SU-DHL-6 (cell line): ENCODE measurements at regions not wholly inside any gene's neighbourhood (a gene's known extent, or its start where the extent isn't known, plus 50 kb on each side); places are given as distances from the start of the nearest gene placed in this dataset.

Experiments used
- H2AFZ ChIP-seq: fragments of 200-600 bp; sonication (generic); 2 replicates; pipeline ENCODE4 v1.6.1; 2014; ENCODE audit warnings: low read depth, mild to moderate bottlenecking, moderate library complexity, mixed read lengths, antibody characterized with exemption, low read length; ENCODE audit not compliant: severe bottlenecking
- H3F3A ChIP-seq: fragments of 200-600 bp; shearing (Covaris generic); 2 replicates; pipeline ENCODE4 v1.6.0; 2016; ENCODE audit warnings: antibody characterized with exemption, mild to moderate bottlenecking; ENCODE audit not compliant: insufficient read depth
- H3K27ac ChIP-seq: fragments of 200-600 bp; sonication (generic); 2 replicates; pipeline ENCODE4 v1.5.1; 2016; ENCODE audit warnings: low read depth, mild to moderate bottlenecking, low read length, moderate library complexity, mixed read lengths
- H3K27me3 ChIP-seq: fragments of 200-600 bp; sonication (generic), shearing (Covaris generic); 2 replicates; pipeline ENCODE4 v1.6.0; 2014; ENCODE audit warnings: mild to moderate bottlenecking, low read length
- H3K36me3 ChIP-seq: fragments of 200-600 bp; sonication (generic); 2 replicates; pipeline ENCODE4 v1.6.1; 2014; ENCODE audit warnings: mild to moderate bottlenecking, low read length, mixed read lengths
- H3K4me2 ChIP-seq: fragments of 300-600, 200-600 bp; shearing (Covaris generic), sonication (generic); 2 replicates; pipeline ENCODE4 v1.6.0; 2014; ENCODE audit warnings: low read length, low read depth, mild to moderate bottlenecking; ENCODE audit not compliant: poor library complexity, severe bottlenecking
- H3K4me3 ChIP-seq: fragments of 200-600 bp; sonication (generic); 2 replicates; pipeline ENCODE4 v1.5.1; 2014; ENCODE audit warnings: antibody characterized with exemption, low read length, mild to moderate bottlenecking, mixed read lengths; ENCODE audit not compliant: insufficient read depth, poor library complexity, severe bottlenecking
- H3K79me2 ChIP-seq: fragments of 200-600 bp; sonication (generic); 2 replicates; pipeline ENCODE4 v1.6.1; 2014; ENCODE audit warnings: mild to moderate bottlenecking, low read length, moderate library complexity; ENCODE audit not compliant: insufficient read depth
- H3K9ac ChIP-seq: fragments of 200-600 bp; sonication (generic); 2 replicates; pipeline ENCODE4 v1.7.0; 2014; ENCODE audit warnings: mild to moderate bottlenecking, low read length
- H3K9me2 ChIP-seq: fragments of 200-600 bp; sonication (generic); replicated peaks from 2 replicates; pipeline ENCODE4 v1.6.1; 2014; ENCODE audit warnings: low read length; ENCODE audit not compliant: insufficient read depth
- H3K9me3 ChIP-seq: fragments of 200-600 bp; sonication (generic); 2 replicates; pipeline ENCODE4 v1.6.1; 2014; ENCODE audit warnings: low read length, mixed read lengths; ENCODE audit not compliant: insufficient read depth
- H4K20me1 ChIP-seq: fragments of 200-600 bp; sonication (generic); 2 replicates; pipeline ENCODE4 v1.6.1; 2014; ENCODE audit warnings: low read depth, mild to moderate bottlenecking, antibody characterized with exemption, low read length, moderate library complexity, mixed read lengths
- CTCF ChIP-seq: fragments of 200-600 bp; sonication (generic); IDR thresholded peaks from one replicate; pipeline ENCODE4 v1.5.1; 2017; ENCODE audit warnings: antibody characterized with exemption, mild to moderate bottlenecking, low read length, moderate library complexity; ENCODE audit not compliant: insufficient read depth, poor library complexity, severe bottlenecking
- EZH2phosphoT487 ChIP-seq: fragments of 200-600 bp; sonication (generic), shearing (Covaris generic); conservative IDR thresholded peaks from 2 replicates; pipeline ENCODE4 v1.6.1; 2018; ENCODE audit warnings: mild to moderate bottlenecking, antibody characterized with exemption, low read length, moderate library complexity, mixed read lengths

GRCh38 chr20:11542645-11543044 lies 375.0 kb upstream of the BTBD3 start:
- no peaks in the 10 kb centered on the region for H4K20me1 ChIP-seq
- H3K27me3 ChIP-seq = no peaks in the 10 kb centered on the region
- no peaks in the 10 kb centered on the region for H3K36me3 ChIP-seq
- no peak overlapping the region for H3K27ac ChIP-seq
- no peaks in the 10 kb centered on the region for H3K79me2 ChIP-seq
- no peak overlapping the region for H3K4me2 ChIP-seq
- no peaks in the 10 kb centered on the region for H3K9me2 ChIP-seq
- TF ChIP-seq CTCF = no peak
- TF ChIP-seq EZH2phosphoT487 = no peak
- no peaks in the 10 kb centered on the region for H3F3A ChIP-seq
- H3K4me3 ChIP-seq = no peak overlapping the region
- no peak overlapping the region for H3K9ac ChIP-seq
- no peaks in the 10 kb centered on the region for H3K9me3 ChIP-seq
- no peak overlapping the region for H2AFZ ChIP-seq

- Histone ChIP-seq H3F3A (no peaks in the 10 kb centered on the region), H3K36me3 (no peaks in the 10 kb centered on the region), H3K27me3 (no peaks in the 10 kb centered on the region), H2AFZ (peak overlapping the region; percentile 23), H3K9me2 (no peaks in the 10 kb centered on the region), H3K9me3 (no peaks in the 10 kb centered on the region), H3K27ac (no peak overlapping the region), H3K4me2 (no peak overlapping the region), H3K4me3 (no peak overlapping the region), H3K9ac (no peak overlapping the region), H4K20me1 (no peaks in the 10 kb centered on the region), H3K79me2 (no peaks in the 10 kb centered on the region)
- TF ChIP-seq CTCF = peak; percentile 29
- no peak for TF ChIP-seq EZH2phosphoT487
Observed at GRCh38 chr20:11544029-11544678, 373.5 kb upstream of the BTBD3 start.

- Histone ChIP-seq H3K27ac (no peak overlapping the region), H3K36me3 (no peaks in the 10 kb centered on the region), H3K9me2 (no peaks in the 10 kb centered on the region), H2AFZ (no peak overlapping the region), H3K27me3 (no peaks in the 10 kb centered on the region), H3F3A (no peaks in the 10 kb centered on the region), H3K4me2 (no peak overlapping the region), H3K4me3 (no peak overlapping the region), H4K20me1 (no peaks in the 10 kb centered on the region), H3K79me2 (no peaks in the 10 kb centered on the region), H3K9ac (no peak overlapping the region), H3K9me3 (no peaks in the 10 kb centered on the region)
- no peak for TF ChIP-seq CTCF
- TF ChIP-seq EZH2phosphoT487 = no peak
Observed at GRCh38 chr20:11546939-11547338, 370.8 kb upstream of the BTBD3 start.
